ENCODE measurements at regions not wholly inside any gene's neighbourhood (a gene's known extent, or its start where the extent isn't known, plus 50 kb on each side); places are given as distances from the start of the nearest gene placed in this dataset.

- no peak for TF ChIP-seq EGR1 (IDR thresholded peaks at IDR 0.05; ENCODE audit: low read depth in 2 of 2)
- TF ChIP-seq GABPA (IDR thresholded peaks at IDR 0.05 in 1 of 2, conservative IDR thresholded peaks at IDR 0.05 in 1 of 2), result no peak
- TF ChIP-seq FOXA1 (IDR thresholded peaks at IDR 0.05), result no peak
- TF ChIP-seq, protein P1, sequence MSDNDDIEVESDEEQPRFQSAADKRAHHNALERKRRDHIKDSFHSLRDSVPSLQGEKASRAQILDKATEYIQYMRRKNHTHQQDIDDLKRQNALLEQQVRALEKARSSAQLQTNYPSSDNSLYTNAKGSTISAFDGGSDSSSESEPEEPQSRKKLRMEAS (IDR thresholded peaks at IDR 0.05), result no peak
- TF ChIP-seq SP1 (IDR thresholded peaks at IDR 0.05), result no peak
- TF ChIP-seq HNF4A (conservative IDR thresholded peaks at IDR 0.05), result no peak
- TF ChIP-seq, protein P2, sequence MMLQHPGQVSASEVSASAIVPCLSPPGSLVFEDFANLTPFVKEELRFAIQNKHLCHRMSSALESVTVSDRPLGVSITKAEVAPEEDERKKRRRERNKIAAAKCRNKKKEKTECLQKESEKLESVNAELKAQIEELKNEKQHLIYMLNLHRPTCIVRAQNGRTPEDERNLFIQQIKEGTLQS (IDR thresholded peaks at IDR 0.05), result no peak
- TF ChIP-seq, protein P3, sequence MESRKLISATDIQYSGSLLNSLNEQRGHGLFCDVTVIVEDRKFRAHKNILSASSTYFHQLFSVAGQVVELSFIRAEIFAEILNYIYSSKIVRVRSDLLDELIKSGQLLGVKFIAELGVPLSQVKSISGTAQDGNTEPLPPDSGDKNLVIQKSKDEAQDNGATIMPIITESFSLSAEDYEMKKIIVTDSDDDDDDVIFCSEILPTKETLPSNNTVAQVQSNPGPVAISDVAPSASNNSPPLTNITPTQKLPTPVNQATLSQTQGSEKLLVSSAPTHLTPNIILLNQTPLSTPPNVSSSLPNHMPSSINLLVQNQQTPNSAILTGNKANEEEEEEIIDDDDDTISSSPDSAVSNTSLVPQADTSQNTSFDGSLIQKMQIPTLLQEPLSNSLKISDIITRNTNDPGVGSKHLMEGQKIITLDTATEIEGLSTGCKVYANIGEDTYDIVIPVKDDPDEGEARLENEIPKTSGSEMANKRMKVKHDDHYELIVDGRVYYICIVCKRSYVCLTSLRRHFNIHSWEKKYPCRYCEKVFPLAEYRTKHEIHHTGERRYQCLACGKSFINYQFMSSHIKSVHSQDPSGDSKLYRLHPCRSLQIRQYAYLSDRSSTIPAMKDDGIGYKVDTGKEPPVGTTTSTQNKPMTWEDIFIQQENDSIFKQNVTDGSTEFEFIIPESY (IDR thresholded peaks at IDR 0.05), result no peak
- TF ChIP-seq JUND (IDR thresholded peaks at IDR 0.05), result no peak
- TF ChIP-seq YY1 (IDR thresholded peaks at IDR 0.05), result no peak
- TF ChIP-seq, protein P4, sequence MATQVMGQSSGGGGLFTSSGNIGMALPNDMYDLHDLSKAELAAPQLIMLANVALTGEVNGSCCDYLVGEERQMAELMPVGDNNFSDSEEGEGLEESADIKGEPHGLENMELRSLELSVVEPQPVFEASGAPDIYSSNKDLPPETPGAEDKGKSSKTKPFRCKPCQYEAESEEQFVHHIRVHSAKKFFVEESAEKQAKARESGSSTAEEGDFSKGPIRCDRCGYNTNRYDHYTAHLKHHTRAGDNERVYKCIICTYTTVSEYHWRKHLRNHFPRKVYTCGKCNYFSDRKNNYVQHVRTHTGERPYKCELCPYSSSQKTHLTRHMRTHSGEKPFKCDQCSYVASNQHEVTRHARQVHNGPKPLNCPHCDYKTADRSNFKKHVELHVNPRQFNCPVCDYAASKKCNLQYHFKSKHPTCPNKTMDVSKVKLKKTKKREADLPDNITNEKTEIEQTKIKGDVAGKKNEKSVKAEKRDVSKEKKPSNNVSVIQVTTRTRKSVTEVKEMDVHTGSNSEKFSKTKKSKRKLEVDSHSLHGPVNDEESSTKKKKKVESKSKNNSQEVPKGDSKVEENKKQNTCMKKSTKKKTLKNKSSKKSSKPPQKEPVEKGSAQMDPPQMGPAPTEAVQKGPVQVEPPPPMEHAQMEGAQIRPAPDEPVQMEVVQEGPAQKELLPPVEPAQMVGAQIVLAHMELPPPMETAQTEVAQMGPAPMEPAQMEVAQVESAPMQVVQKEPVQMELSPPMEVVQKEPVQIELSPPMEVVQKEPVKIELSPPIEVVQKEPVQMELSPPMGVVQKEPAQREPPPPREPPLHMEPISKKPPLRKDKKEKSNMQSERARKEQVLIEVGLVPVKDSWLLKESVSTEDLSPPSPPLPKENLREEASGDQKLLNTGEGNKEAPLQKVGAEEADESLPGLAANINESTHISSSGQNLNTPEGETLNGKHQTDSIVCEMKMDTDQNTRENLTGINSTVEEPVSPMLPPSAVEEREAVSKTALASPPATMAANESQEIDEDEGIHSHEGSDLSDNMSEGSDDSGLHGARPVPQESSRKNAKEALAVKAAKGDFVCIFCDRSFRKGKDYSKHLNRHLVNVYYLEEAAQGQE (IDR thresholded peaks at IDR 0.05), result no peak
- no peak for TF ChIP-seq HNF4G (IDR thresholded peaks at IDR 0.05)
- TF ChIP-seq, protein P5, sequence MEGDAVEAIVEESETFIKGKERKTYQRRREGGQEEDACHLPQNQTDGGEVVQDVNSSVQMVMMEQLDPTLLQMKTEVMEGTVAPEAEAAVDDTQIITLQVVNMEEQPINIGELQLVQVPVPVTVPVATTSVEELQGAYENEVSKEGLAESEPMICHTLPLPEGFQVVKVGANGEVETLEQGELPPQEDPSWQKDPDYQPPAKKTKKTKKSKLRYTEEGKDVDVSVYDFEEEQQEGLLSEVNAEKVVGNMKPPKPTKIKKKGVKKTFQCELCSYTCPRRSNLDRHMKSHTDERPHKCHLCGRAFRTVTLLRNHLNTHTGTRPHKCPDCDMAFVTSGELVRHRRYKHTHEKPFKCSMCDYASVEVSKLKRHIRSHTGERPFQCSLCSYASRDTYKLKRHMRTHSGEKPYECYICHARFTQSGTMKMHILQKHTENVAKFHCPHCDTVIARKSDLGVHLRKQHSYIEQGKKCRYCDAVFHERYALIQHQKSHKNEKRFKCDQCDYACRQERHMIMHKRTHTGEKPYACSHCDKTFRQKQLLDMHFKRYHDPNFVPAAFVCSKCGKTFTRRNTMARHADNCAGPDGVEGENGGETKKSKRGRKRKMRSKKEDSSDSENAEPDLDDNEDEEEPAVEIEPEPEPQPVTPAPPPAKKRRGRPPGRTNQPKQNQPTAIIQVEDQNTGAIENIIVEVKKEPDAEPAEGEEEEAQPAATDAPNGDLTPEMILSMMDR (IDR thresholded peaks at IDR 0.05; ENCODE audit: low read depth, low read length, missing input control), result no peak
- no peak for TF ChIP-seq RXRA (IDR thresholded peaks at IDR 0.05)
- TF ChIP-seq NR2F2 (IDR thresholded peaks at IDR 0.05), result no peak
- WGBS, result 74% methylated on average over 11 of the region's 11 CpGs
- H3K4me3 ChIP-seq (ENCODE audit: low read depth in 1 of 3, low read length in 3 of 3), result no peak overlapping the region
- DNase-seq (ENCODE audit: low spot score), result no peak
- peaks cover 0 to 2% (median 0%) of the 10 kb centered on the region in 4 donors for H3K27me3 ChIP-seq (ENCODE audit: control insufficient read depth in 4 of 4, insufficient read depth in 4 of 4, low read length in 3 of 4)
- no peak overlapping the region for H3K9ac ChIP-seq (ENCODE audit: low read depth in 1 of 2, low read length in 2 of 2)
- H3K9me3 ChIP-seq (ENCODE audit: control insufficient read depth in 4 of 4, low read length in 3 of 4), result no peaks in the 10 kb centered on the region
- peaks cover 0 to 3% (median 0%) of the 10 kb centered on the region in 4 donors for H3K4me1 ChIP-seq (ENCODE audit: control insufficient read depth in 4 of 4, insufficient read depth in 4 of 4, low read length in 3 of 4)
- H3K27ac ChIP-seq (ENCODE audit: low read depth in 1 of 2, low read length in 2 of 2), result peak overlapping the region in 1 of 2 donors; percentile 4
- no peaks in the 10 kb centered on the region for H3K36me3 ChIP-seq (ENCODE audit: control insufficient read depth in 4 of 4, insufficient read depth in 3 of 4, low read depth in 1 of 4, low read length in 3 of 4)
Observed at GRCh38 chr17:62895320-62896301, 70.4 kb upstream of the TANC2 start.
